HEK293 (cell line): ENCODE measurements at regions not wholly inside any gene's neighbourhood (a gene's known extent, or its start where the extent isn't known, plus 50 kb on each side); places are given as distances from the start of the nearest gene placed in this dataset.

Experiments
- CTCF ChIA-PET: fragments of 350-600 bp; formaldehyde crosslinking; extraction: SDS; loops from one replicate; lab custom pipeline; 2021; ENCODE audit warnings: antibody characterized with exemption; lab: Yijun Ruan, JAX
- POLR2A ChIA-PET: fragments of 300-600 bp; formaldehyde crosslinking; extraction: SDS; loops from one replicate; lab custom pipeline; 2020; ENCODE audit warnings: antibody characterized with exemption, inconsistent platforms; lab: Yijun Ruan, JAX
- H3K27ac ChIP-seq: fragments of 200-500 bp; sonication (Bioruptor generic); 2 replicates; pipeline ENCODE4 v1.5.1; 2014; ENCODE audit warnings: low read depth, low read length, control low read depth, inconsistent platforms; ENCODE audit errors: extremely low read depth
- H3K36me3 ChIP-seq, 2 experiments: fragments of 200-500 bp in 1 of 2; sonication (Bioruptor generic) in 1 of 2; 1 replicate in 1 of 2; 2 replicates in 1 of 2; pipeline ENCODE4 v1.5.1; 2014 to 2017; ENCODE audit warnings: inconsistent platforms in 2 of 2, low read length in 2 of 2; ENCODE audit not compliant: control insufficient read depth in 2 of 2, insufficient read depth in 1 of 2
- H3K4me1 ChIP-seq: fragments of 200-500 bp; sonication (Bioruptor generic); 2 replicates; pipeline ENCODE4 v1.5.1; 2014; ENCODE audit warnings: mild to moderate bottlenecking, low read length, inconsistent platforms; ENCODE audit not compliant: control insufficient read depth, insufficient read depth
- H3K4me3 ChIP-seq: 2 replicates; pipeline ENCODE4 v1.5.1; 2011; ENCODE audit warnings: low read depth, mild to moderate bottlenecking, control low read depth, low read length, moderate library complexity
- H3K9me3 ChIP-seq: fragments of 200-500 bp; sonication (Bioruptor generic); 2 replicates; pipeline ENCODE4 v1.5.1; 2014; ENCODE audit warnings: low read depth, low read length, inconsistent platforms; ENCODE audit not compliant: control insufficient read depth, insufficient read depth
- FEZF1 ChIP-seq: fragments of 450-650 bp; formaldehyde crosslinking; IDR thresholded peaks from 2 replicates; pipeline ENCODE4 v1.5.1; 2016; ENCODE audit warnings: missing biosample characterization, missing genetic modification characterization
- GLI2 ChIP-seq: fragments of 450-650 bp; formaldehyde crosslinking; IDR thresholded peaks from 2 replicates; pipeline ENCODE4; 2017; ENCODE audit warnings: missing biosample characterization, missing genetic modification characterization, low read depth, borderline replicate concordance
- GLI4 ChIP-seq: fragments of 450-650 bp; formaldehyde crosslinking; IDR thresholded peaks from 2 replicates; pipeline ENCODE4 v1.5.1; 2016; ENCODE audit warnings: missing biosample characterization, missing genetic modification characterization
- OVOL3 ChIP-seq: fragments of 450-650 bp; formaldehyde crosslinking; IDR thresholded peaks from 2 replicates; pipeline ENCODE4 v1.5.1; 2016; ENCODE audit warnings: missing biosample characterization, missing genetic modification characterization
- RBAK ChIP-seq: fragments of 450-650 bp; formaldehyde crosslinking; IDR thresholded peaks from 2 replicates; pipeline ENCODE4 v1.5.1; 2016; ENCODE audit warnings: missing biosample characterization, missing genetic modification characterization
- SP3 ChIP-seq: fragments of 450-650 bp; formaldehyde crosslinking; IDR thresholded peaks from 2 replicates; pipeline ENCODE4 v1.5.1; 2016; ENCODE audit warnings: missing biosample characterization, missing genetic modification characterization
- ZBTB1 ChIP-seq: fragments of 450-650 bp; formaldehyde crosslinking; IDR thresholded peaks from 2 replicates; pipeline ENCODE4 v1.5.1; 2016; ENCODE audit warnings: missing biosample characterization, missing genetic modification characterization
- ZBTB44 ChIP-seq: fragments of 450-650 bp; IDR thresholded peaks from 2 replicates; pipeline ENCODE4 v1.5.1; 2018; ENCODE audit warnings: missing biosample characterization, mild to moderate bottlenecking, missing genetic modification characterization
- ZBTB7A ChIP-seq: fragments of 450-650 bp; formaldehyde crosslinking; IDR thresholded peaks from 2 replicates; pipeline ENCODE4 v1.5.1; 2016; ENCODE audit warnings: low read depth, missing biosample characterization, missing genetic modification characterization
- ZFHX2 ChIP-seq: fragments of 450-650 bp; formaldehyde crosslinking; conservative IDR thresholded peaks from 2 replicates; pipeline ENCODE4 v1.5.1; 2016; ENCODE audit warnings: missing biosample characterization, missing genetic modification characterization
- ZFP37 ChIP-seq: fragments of 450-650 bp; formaldehyde crosslinking; IDR thresholded peaks from 2 replicates; pipeline ENCODE4 v1.5.1; 2016; ENCODE audit warnings: missing biosample characterization, missing genetic modification characterization
- ZNF2 ChIP-seq: fragments of 450-650 bp; formaldehyde crosslinking; IDR thresholded peaks from 2 replicates; pipeline ENCODE4 v1.5.1; 2016; ENCODE audit warnings: missing biosample characterization, missing genetic modification characterization
- ZNF311 ChIP-seq: fragments of 450-650 bp; formaldehyde crosslinking; IDR thresholded peaks from 2 replicates; pipeline ENCODE4 v1.5.1; 2017; ENCODE audit warnings: missing biosample characterization, missing genetic modification characterization, borderline replicate concordance
- ZNF37A ChIP-seq: fragments of 450-650 bp; IDR thresholded peaks from 2 replicates; pipeline ENCODE4 v1.5.1; 2018; ENCODE audit warnings: missing biosample characterization, missing genetic modification characterization
- ZNF501 ChIP-seq: fragments of 450-650 bp; formaldehyde crosslinking; IDR thresholded peaks from 2 replicates; pipeline ENCODE4 v1.5.1; 2016; ENCODE audit warnings: missing biosample characterization, missing genetic modification characterization
- ZNF510 ChIP-seq: fragments of 450-650 bp; formaldehyde crosslinking; IDR thresholded peaks from 2 replicates; pipeline ENCODE4 v1.5.1; 2018; ENCODE audit warnings: mild to moderate bottlenecking, missing genetic modification characterization, missing biosample characterization; ENCODE audit not compliant: insufficient replicate concordance
- ZNF514 ChIP-seq: fragments of 450-650 bp; formaldehyde crosslinking; IDR thresholded peaks from 2 replicates; pipeline ENCODE4 v1.5.1; 2016; ENCODE audit warnings: missing biosample characterization, missing genetic modification characterization
- ZNF521 ChIP-seq: fragments of 450-650 bp; formaldehyde crosslinking; IDR thresholded peaks from 2 replicates; pipeline ENCODE4 v1.5.1; 2017; ENCODE audit warnings: missing biosample characterization, mild to moderate bottlenecking, missing genetic modification characterization
- ZNF596 ChIP-seq: fragments of 450-650 bp; IDR thresholded peaks from 2 replicates; pipeline ENCODE4 v1.5.0; 2018; ENCODE audit warnings: missing biosample characterization, mild to moderate bottlenecking, missing genetic modification characterization, moderate library complexity
- ZNF610 ChIP-seq: fragments of 450-650 bp; formaldehyde crosslinking; IDR thresholded peaks from 2 replicates; pipeline ENCODE4 v1.5.1; 2016; ENCODE audit warnings: missing biosample characterization, missing genetic modification characterization, borderline replicate concordance
- ZNF658 ChIP-seq: fragments of 450-650 bp; formaldehyde crosslinking; IDR thresholded peaks from 2 replicates; pipeline ENCODE4; 2016; ENCODE audit warnings: missing biosample characterization, missing genetic modification characterization
- ZNF670 ChIP-seq: fragments of 450-650 bp; formaldehyde crosslinking; IDR thresholded peaks from 2 replicates; pipeline ENCODE4 v1.5.1; 2016; ENCODE audit warnings: missing biosample characterization, missing genetic modification characterization, low read depth
- ZNF701 ChIP-seq: fragments of 450-650 bp; formaldehyde crosslinking; IDR thresholded peaks from 2 replicates; pipeline ENCODE4 v1.5.1; 2016; ENCODE audit warnings: missing biosample characterization, missing genetic modification characterization

DNA sequence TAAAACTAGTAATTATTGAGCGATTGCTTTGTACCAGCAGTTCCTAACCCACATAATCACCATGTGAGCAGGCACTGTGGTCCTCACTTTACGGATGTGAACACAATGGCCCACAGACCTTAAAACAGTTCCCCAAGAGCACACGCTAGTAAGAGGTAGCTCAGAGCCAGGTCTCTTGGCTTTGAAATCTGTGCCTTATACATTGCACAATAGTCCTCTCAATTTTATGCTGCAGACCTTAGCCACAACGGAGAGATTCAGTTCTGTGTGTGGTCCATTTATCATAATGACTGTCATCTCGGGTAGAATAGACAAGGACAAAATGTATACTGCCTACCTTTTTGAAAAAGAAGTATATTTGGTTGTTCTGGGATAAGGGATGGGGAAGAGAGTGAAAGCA is 289.0 kb upstream of the ANKRD55 start:
- Histone ChIP-seq H3K36me3 (no peaks in the 10 kb centered on the region), H3K4me3 (no peak overlapping the region), H3K9me3 (no peaks in the 10 kb centered on the region), H3K4me1 (peaks cover 7% of the 10 kb centered on the region), H3K27ac (no peak overlapping the region)
- ChIA-PET POLR2A (no interaction called here), CTCF (no interaction called here)
- TF ChIP-seq RBAK (tag by site-specific recombination) = no peak
- no peak for TF ChIP-seq ZNF701 (tag by site-specific recombination)
- TF ChIP-seq GLI2 (tag by site-specific recombination) = no peak
- no peak for TF ChIP-seq ZFHX2
- TF ChIP-seq ZNF311 (tag by site-specific recombination) = no peak
- TF ChIP-seq ZBTB44 = no peak
- no peak for TF ChIP-seq ZNF658 (tag by site-specific recombination)
- TF ChIP-seq ZNF2 (tag by site-specific recombination) = no peak
- no peak for TF ChIP-seq ZNF521

DNA sequence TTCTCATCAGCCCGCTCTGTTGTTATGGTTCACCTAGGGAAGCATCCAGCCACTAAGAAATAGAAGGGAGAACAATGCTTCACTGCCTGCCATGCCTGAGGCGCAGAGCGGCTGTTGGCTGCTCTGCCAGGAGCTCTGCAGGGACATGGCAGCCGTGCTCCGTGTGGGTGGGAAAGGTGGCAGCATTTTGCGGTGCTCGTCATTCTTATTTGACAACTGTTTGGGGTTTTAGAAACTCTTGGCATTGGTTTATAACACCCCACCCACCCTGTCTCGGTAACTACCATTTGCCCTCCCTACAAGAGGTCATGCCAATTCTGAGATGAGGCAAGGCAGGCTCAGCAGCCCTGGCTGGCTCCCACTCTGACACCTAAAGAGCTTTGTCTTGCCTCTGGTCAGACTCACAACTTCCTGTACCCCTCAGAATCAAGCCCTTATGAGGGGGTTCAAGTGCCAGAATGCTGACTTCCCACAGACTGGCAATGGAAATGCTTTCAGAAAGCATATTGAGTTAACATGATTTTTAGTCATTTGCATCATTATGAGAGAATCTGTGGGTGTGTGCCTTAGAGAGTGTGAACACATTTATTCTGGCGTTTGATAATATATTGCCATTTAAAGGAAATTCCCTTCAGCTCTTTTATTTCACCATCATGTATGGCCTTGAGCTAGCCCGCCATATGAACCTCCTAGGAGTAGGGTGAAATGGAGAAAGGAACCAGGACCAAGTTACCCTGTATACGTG is 288.0 kb upstream of the ANKRD55 start:
- no peak overlapping the region for H3K27ac ChIP-seq
- peaks cover 12% of the 10 kb centered on the region for H3K4me1 ChIP-seq
- no peaks in the 10 kb centered on the region for H3K9me3 ChIP-seq
- POLR2A ChIA-PET = no interaction called here
- H3K4me3 ChIP-seq = no peak overlapping the region
- no peak for TF ChIP-seq ZNF514 (tag by site-specific recombination)
- TF ChIP-seq ZNF670 (tag by site-specific recombination) = no peak
- no peak for TF ChIP-seq ZNF596 (tag by site-specific recombination)
- no peak for TF ChIP-seq ZBTB1 (tag by site-specific recombination)
- TF ChIP-seq ZFHX2 = no peak
- TF ChIP-seq ZNF37A (tag by site-specific recombination) = no peak
- TF ChIP-seq ZNF501 (tag by site-specific recombination) = no peak
- TF ChIP-seq SP3 = no peak
- no peak for TF ChIP-seq FEZF1 (tag by site-specific recombination)
- no peak for TF ChIP-seq ZNF510 (tag by site-specific recombination)
- no peak for TF ChIP-seq OVOL3
- no peak for TF ChIP-seq ZBTB44
- TF ChIP-seq ZFP37 = no peak
- TF ChIP-seq GLI4 (tag by site-specific recombination) = no peak
- no peak for TF ChIP-seq ZBTB7A (tag by site-specific recombination)
- no peak for TF ChIP-seq ZNF610 (tag by site-specific recombination)
- TF ChIP-seq, all 188 proteins: peak for 0
- CTCF ChIA-PET = interaction anchor here (0.6 kb wide), 1 partner anchor 33 kb away, joined by 3 read pairs; no protein-coding TSS in a partner anchor
- H3K36me3 ChIP-seq = no peaks in the 10 kb centered on the region
